GM12878 (cell line): ENCODE measurements at regions not wholly inside any gene's neighbourhood (a gene's known extent, or its start where the extent isn't known, plus 50 kb on each side); places are given as distances from the start of the nearest gene placed in this dataset.

Experiments
- ATAC-seq: fragments of 200-7000 bp; cut with Tn5 transposase; 3 replicates; pipeline ENCODE4 v1.9.1; 2020; ENCODE audit warnings: mild to moderate bottlenecking, moderate library complexity
- BruUV-seq: library from RNA; stranded (reverse); fragments of 400-500 nt; replicated peaks from 2 replicates; lab custom pipeline; 2021; lab: Mats Ljungman, UMichigan
- CTCF ChIA-PET: fragments of 300-600 bp; sonication (Branson Sonifier 250); formaldehyde crosslinking; extraction: SDS; loops from one replicate; lab custom pipeline; 2021; ENCODE audit warnings: inconsistent platforms; lab: Yijun Ruan, JAX
- POLR2A ChIA-PET: fragments of 350-600 bp; formaldehyde crosslinking; extraction: SDS; loops from one replicate; lab custom pipeline; 2021; ENCODE audit warnings: inconsistent platforms; lab: Charles Lee
- RAD21 ChIA-PET: fragments of 300-600 bp; sonication (Branson Sonifier 250); formaldehyde crosslinking; loops from one replicate; lab custom pipeline; 2023; ENCODE audit warnings: antibody characterized with exemption; ENCODE audit not compliant: unreplicated experiment; lab: Charles Lee
- SMC1A ChIA-PET: fragments of 300-600 bp; sonication (Branson Sonifier 250); formaldehyde crosslinking; loops from one replicate; lab custom pipeline; 2023; ENCODE audit not compliant: unreplicated experiment, uncharacterized antibody; lab: Charles Lee
- DNase-seq: peaks from one replicate; pipeline ENCODE4 v3.0.0-alpha.2; 2011; ENCODE audit warnings: low read depth, low spot score
- FAIRE-seq: peaks from 3 replicates; lab custom pipeline; 2011; peaks lifted over from hg19 to GRCh38; lab: Jason Lieb, UNC
- H2AFZ ChIP-seq: 2 replicates; pipeline ENCODE4 v1.6.0; 2011; ENCODE audit warnings: low read depth, low read length, control low read depth; ENCODE audit not compliant: control insufficient read depth
- H3K27ac ChIP-seq: 2 replicates; pipeline ENCODE4 v1.5.1; 2011; ENCODE audit warnings: control low read depth; ENCODE audit not compliant: control insufficient read depth, insufficient read depth
- H3K27me3 ChIP-seq, 2 experiments: replicated peaks in 1 of 2; 2 replicates each; pipeline versions ENCODE4 v1.6.0 to v1.6.1; 2011; ENCODE audit warnings: low read length in 1 of 2; ENCODE audit not compliant: control insufficient read depth in 2 of 2, insufficient read depth in 2 of 2
- H3K36me3 ChIP-seq, 2 experiments: 2 replicates each; pipeline ENCODE4 v1.5.1; 2011; ENCODE audit warnings: low read length in 1 of 2; ENCODE audit not compliant: control insufficient read depth in 2 of 2, insufficient read depth in 2 of 2
- H3K4me1 ChIP-seq: 2 replicates; pipeline ENCODE4 v1.6.1; 2011; ENCODE audit warnings: mild to moderate bottlenecking, low read length, moderate library complexity, mixed read lengths; ENCODE audit not compliant: control insufficient read depth, insufficient read depth
- H3K4me2 ChIP-seq: 2 replicates; pipeline ENCODE4 v1.6.0; 2011; ENCODE audit warnings: control low read depth; ENCODE audit not compliant: control insufficient read depth, insufficient read depth
- H3K4me3 ChIP-seq: fragments of 200-600 bp; sonication (generic); 2 replicates; pipeline ENCODE4 v1.5.1; 2016
- H3K79me2 ChIP-seq: 2 replicates; pipeline ENCODE4 v1.6.0; 2011; ENCODE audit warnings: low read length; ENCODE audit not compliant: control insufficient read depth, insufficient read depth
- H3K9ac ChIP-seq: 2 replicates; pipeline ENCODE4 v1.8.0; 2011; ENCODE audit warnings: low read length, control low read depth, mixed read lengths; ENCODE audit not compliant: control insufficient read depth, insufficient read depth
- H3K9me3 ChIP-seq: replicated peaks from 3 replicates; pipeline ENCODE4 v1.5.1; 2011; ENCODE audit warnings: mild to moderate bottlenecking, low read length; ENCODE audit not compliant: control insufficient read depth, insufficient read depth
- H4K20me1 ChIP-seq: 2 replicates; pipeline ENCODE4 v1.6.0; 2011; ENCODE audit not compliant: control insufficient read depth, insufficient read depth
- BCL3 ChIP-seq: IDR thresholded peaks from 2 replicates; pipeline ENCODE4 v1.6.1; 2011; ENCODE audit warnings: borderline replicate concordance, low read depth, mild to moderate bottlenecking, moderate library complexity, low read length; ENCODE audit not compliant: insufficient read depth, poor library complexity, severe bottlenecking
- BRCA1 ChIP-seq: IDR thresholded peaks from 2 replicates; pipeline ENCODE4 v1.6.1; 2011; ENCODE audit warnings: low read depth, low read length, improper control_type of control experiment
- EED ChIP-seq: sonication (generic); IDR thresholded peaks from 2 replicates; pipeline ENCODE4 v1.6.1; 2016; ENCODE audit warnings: antibody characterized with exemption, low read depth
- ETV6 ChIP-seq, 2 experiments: fragments of 450-650 bp in 1 of 2; IDR thresholded peaks in 1 of 2; conservative IDR thresholded peaks in 1 of 2; 2 replicates each; pipeline ENCODE4 v1.6.1; 2014; ENCODE audit warnings: antibody characterized with exemption in 1 of 2, borderline replicate concordance in 1 of 2, low read depth in 1 of 2, mild to moderate bottlenecking in 1 of 2, moderate library complexity in 1 of 2
- HDAC2 ChIP-seq: fragments of 200-600 bp; sonication (generic); IDR thresholded peaks from 2 replicates; pipeline ENCODE4 v1.6.1; 2017
- HSF1 ChIP-seq: fragments of 150-350 bp; IDR thresholded peaks from 2 replicates; pipeline ENCODE4 v1.6.1; 2014; ENCODE audit warnings: mild to moderate bottlenecking, low read depth, low read length
- IKZF2 ChIP-seq, 2 experiments: fragments of 450-650 bp; IDR thresholded peaks; 2 replicates each; pipeline ENCODE4 v1.6.1; 2017; ENCODE audit warnings: mild to moderate bottlenecking in 2 of 2, moderate library complexity in 2 of 2
- IRF3 ChIP-seq: fragments of 450-650 bp; IDR thresholded peaks from 2 replicates; pipeline ENCODE4 v1.6.1; 2014; ENCODE audit warnings: mild to moderate bottlenecking
- LARP7 ChIP-seq: fragments of 450-650 bp; IDR thresholded peaks from 2 replicates; pipeline ENCODE4 v1.6.1; 2017; ENCODE audit warnings: mild to moderate bottlenecking
- NFYA ChIP-seq: IDR thresholded peaks from 2 replicates; pipeline ENCODE4 v1.6.1; 2011; ENCODE audit warnings: low read depth, mild to moderate bottlenecking, low read length, improper control_type of control experiment, borderline replicate concordance
- NRF1 ChIP-seq: conservative IDR thresholded peaks from 2 replicates; pipeline ENCODE4 v1.6.1; 2011; ENCODE audit warnings: mild to moderate bottlenecking, low read depth, low read length, improper control_type of control experiment
- POLR2A ChIP-seq: IDR thresholded peaks from 2 replicates; pipeline ENCODE4 v1.6.1; 2011; ENCODE audit warnings: low read depth, mild to moderate bottlenecking, low read length
- SMARCA5 ChIP-seq: fragments of 450-650 bp; IDR thresholded peaks from 2 replicates; pipeline ENCODE4 v1.6.1; 2017; ENCODE audit warnings: mild to moderate bottlenecking
- ZNF384 ChIP-seq: IDR thresholded peaks from 2 replicates; pipeline ENCODE4 v1.6.1; 2012; ENCODE audit warnings: low read depth, mild to moderate bottlenecking, low read length, improper control_type of control experiment, borderline replicate concordance
- ZNF622 ChIP-seq: fragments of 450-650 bp; IDR thresholded peaks from 2 replicates; pipeline ENCODE4 v1.6.1; 2017; ENCODE audit warnings: mild to moderate bottlenecking, inconsistent platforms
- WGBS: methylation state at CpG from one replicate; pipeline ENCODE4 v1.1.6; 2016; ENCODE audit warnings: low lambda C conversion rate; ENCODE audit not compliant: insufficient replicate concordance, insufficient coverage; ENCODE audit errors: missing lambda C conversion rate; 5-methylcytosine and 5-hydroxymethylcytosine counted together
- in situ Hi-C: fragments of 300-500 bp; cut with MboI; formaldehyde crosslinking; loops from 9 replicates; pipeline ENCODE4 v1.14.3; 2018; ENCODE audit warnings: mixed read lengths
- intact Hi-C: fragments of 100-400 bp; cut with micrococcal nuclease; formaldehyde crosslinking; loops from one replicate; pipeline ENCODE4 v1.14.2; 2022; ENCODE audit not compliant: unreplicated experiment
- TF ChIP-seq, protein P1 (sequence below): fragments of 450-650 bp; IDR thresholded peaks from 2 replicates; pipeline ENCODE4 v1.6.1; 2017; ENCODE audit warnings: antibody characterized with exemption, mild to moderate bottlenecking, moderate library complexity
- TF ChIP-seq, protein P2 (sequence below): fragments of 450-650 bp; conservative IDR thresholded peaks from 2 replicates; pipeline ENCODE4 v1.6.1; 2017; ENCODE audit warnings: mild to moderate bottlenecking, moderate library complexity

DNA sequence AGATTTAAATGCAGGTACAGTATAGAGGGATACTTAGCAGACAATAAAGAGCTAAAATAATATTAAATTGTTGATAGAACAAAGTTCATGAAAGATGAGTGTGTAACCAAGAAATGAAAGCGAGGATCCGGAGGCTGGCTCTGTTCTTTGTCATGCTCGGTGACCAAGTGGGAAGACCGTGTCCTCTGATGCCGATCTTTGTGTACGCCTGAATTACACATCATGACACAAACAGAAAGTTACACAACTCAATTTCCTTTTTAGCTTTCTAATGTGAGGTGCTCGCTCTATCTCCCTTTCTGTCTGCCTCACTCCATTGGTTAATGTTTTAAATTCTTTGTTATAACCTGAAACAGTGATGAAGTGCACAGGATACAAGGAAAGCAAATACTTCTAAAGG lies 114.8 kb upstream of the NEIL3 start:
- H3K36me3 ChIP-seq: no peaks in the 10 kb centered on the region
- no peaks in the 10 kb centered on the region for H4K20me1 ChIP-seq
- no peaks in the 10 kb centered on the region for H3K79me2 ChIP-seq
- ChIA-PET POLR2A (no interaction called here), CTCF (interaction anchor here (0.9 kb wide), 1 partner anchor 145 kb away, joined by 4 read pairs; no protein-coding TSS in a partner anchor), RAD21 (no interaction called here), SMC1A (interaction anchor here (1.0 kb wide), 1 partner anchor 69 kb away, joined by 4 read pairs; no protein-coding TSS in a partner anchor)
- BruUV-seq: no TSS peak
- no peak overlapping the region for H3K4me3 ChIP-seq
- intact Hi-C loops: no loop called here
- no peaks in the 10 kb centered on the region for H3K27me3 ChIP-seq
- H3K4me1 ChIP-seq: no peaks in the 10 kb centered on the region
- FAIRE-seq (no peak), ATAC-seq (no peak), DNase-seq (no peak)
- WGBS: 30% methylated on average over 7 of the region's 7 CpGs
- no peak overlapping the region for H2AFZ ChIP-seq
- TF ChIP-seq HSF1: no peak
- TF ChIP-seq EED: no peak
- no peak for TF ChIP-seq BCL3
- TF ChIP-seq ZNF622: no peak
- no peak for TF ChIP-seq IKZF2 (IDR thresholded peaks at IDR 0.05)
- TF ChIP-seq SMARCA5: no peak
- TF ChIP-seq LARP7: no peak
- TF ChIP-seq POLR2A: no peak
- no peak for TF ChIP-seq IRF3
- no peak for TF ChIP-seq ZNF384
- TF ChIP-seq HDAC2: no peak
- no peak for TF ChIP-seq NRF1
- TF ChIP-seq ETV6 (conservative IDR thresholded peaks at IDR 0.05 in 1 of 2, IDR thresholded peaks at IDR 0.05 in 1 of 2; ENCODE audit: borderline replicate concordance in 1 of 2, low read depth in 1 of 2): no peak
- no peak for TF ChIP-seq NFYA
- TF ChIP-seq, protein P1, sequence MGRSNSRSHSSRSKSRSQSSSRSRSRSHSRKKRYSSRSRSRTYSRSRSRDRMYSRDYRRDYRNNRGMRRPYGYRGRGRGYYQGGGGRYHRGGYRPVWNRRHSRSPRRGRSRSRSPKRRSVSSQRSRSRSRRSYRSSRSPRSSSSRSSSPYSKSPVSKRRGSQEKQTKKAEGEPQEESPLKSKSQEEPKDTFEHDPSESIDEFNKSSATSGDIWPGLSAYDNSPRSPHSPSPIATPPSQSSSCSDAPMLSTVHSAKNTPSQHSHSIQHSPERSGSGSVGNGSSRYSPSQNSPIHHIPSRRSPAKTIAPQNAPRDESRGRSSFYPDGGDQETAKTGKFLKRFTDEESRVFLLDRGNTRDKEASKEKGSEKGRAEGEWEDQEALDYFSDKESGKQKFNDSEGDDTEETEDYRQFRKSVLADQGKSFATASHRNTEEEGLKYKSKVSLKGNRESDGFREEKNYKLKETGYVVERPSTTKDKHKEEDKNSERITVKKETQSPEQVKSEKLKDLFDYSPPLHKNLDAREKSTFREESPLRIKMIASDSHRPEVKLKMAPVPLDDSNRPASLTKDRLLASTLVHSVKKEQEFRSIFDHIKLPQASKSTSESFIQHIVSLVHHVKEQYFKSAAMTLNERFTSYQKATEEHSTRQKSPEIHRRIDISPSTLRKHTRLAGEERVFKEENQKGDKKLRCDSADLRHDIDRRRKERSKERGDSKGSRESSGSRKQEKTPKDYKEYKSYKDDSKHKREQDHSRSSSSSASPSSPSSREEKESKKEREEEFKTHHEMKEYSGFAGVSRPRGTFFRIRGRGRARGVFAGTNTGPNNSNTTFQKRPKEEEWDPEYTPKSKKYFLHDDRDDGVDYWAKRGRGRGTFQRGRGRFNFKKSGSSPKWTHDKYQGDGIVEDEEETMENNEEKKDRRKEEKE: no peak
- TF ChIP-seq, protein P2, sequence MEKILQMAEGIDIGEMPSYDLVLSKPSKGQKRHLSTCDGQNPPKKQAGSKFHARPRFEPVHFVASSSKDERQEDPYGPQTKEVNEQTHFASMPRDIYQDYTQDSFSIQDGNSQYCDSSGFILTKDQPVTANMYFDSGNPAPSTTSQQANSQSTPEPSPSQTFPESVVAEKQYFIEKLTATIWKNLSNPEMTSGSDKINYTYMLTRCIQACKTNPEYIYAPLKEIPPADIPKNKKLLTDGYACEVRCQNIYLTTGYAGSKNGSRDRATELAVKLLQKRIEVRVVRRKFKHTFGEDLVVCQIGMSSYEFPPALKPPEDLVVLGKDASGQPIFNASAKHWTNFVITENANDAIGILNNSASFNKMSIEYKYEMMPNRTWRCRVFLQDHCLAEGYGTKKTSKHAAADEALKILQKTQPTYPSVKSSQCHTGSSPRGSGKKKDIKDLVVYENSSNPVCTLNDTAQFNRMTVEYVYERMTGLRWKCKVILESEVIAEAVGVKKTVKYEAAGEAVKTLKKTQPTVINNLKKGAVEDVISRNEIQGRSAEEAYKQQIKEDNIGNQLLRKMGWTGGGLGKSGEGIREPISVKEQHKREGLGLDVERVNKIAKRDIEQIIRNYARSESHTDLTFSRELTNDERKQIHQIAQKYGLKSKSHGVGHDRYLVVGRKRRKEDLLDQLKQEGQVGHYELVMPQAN: no peak
- no peak for TF ChIP-seq BRCA1
- in situ Hi-C loops: no loop called here
- H3K27ac ChIP-seq: no peak overlapping the region
- H3K9ac ChIP-seq: no peak overlapping the region
- no peak overlapping the region for H3K4me2 ChIP-seq
- no peaks in the 10 kb centered on the region for H3K9me3 ChIP-seq
